AML-193 (cell line): ENCODE measurements at regions not wholly inside any gene's neighbourhood (a gene's known extent, or its start where the extent isn't known, plus 50 kb on each side); places are given as distances from the start of the nearest gene placed in this dataset.
"Not testable (repeated sequence)": the region's sequence is repeated elsewhere in the genome, so short reads cannot be mapped to it uniquely, and the experiment has no call there.

Source experiments
- DNase-seq, 2 experiments: peaks; one replicate each; lab custom pipeline; 2025; lab: John Stamatoyannopoulos, UW

GRCh38 chrX:42290608-42291007 is 367.3 kb upstream of the CASK start:
- DNase-seq, result peak in 1 of 2 experiments; percentile 5

GRCh38 chrX:42289492-42290385 is 366.4 kb upstream of the CASK start:
- DNase-seq, result no peak

- DNase-seq, result not testable (repeated sequence)
Measured at GRCh38 chrX:42285681-42286080, 362.3 kb upstream of the CASK start.

- no peak for DNase-seq
Measured at GRCh38 chrX:42276982-42277690, 353.8 kb upstream of the CASK start.

- DNase-seq, result no peak
Measured at GRCh38 chrX:42274151-42274550, 350.8 kb upstream of the CASK start.

GRCh38 chrX:42273387-42273786 is 350.0 kb upstream of the CASK start:
- DNase-seq, result no peak

GRCh38 chrX:42269186-42269585 is 345.8 kb upstream of the CASK start:
- no peak for DNase-seq

- DNase-seq, result no peak
Measured at GRCh38 chrX:42260854-42261253, 337.5 kb upstream of the CASK start.

- DNase-seq, result no peak
Measured at GRCh38 chrX:42248226-42248625, 324.9 kb upstream of the CASK start.

- DNase-seq, result no peak
Measured at GRCh38 chrX:42247241-42247640, 323.9 kb upstream of the CASK start.

GRCh38 chrX:42246814-42247213 is 323.5 kb upstream of the CASK start:
- DNase-seq, result no peak

GRCh38 chrX:42242004-42242403 is 318.6 kb upstream of the CASK start:
- DNase-seq, result no peak

- no peak for DNase-seq
Measured at GRCh38 chrX:42241421-42241820, 318.1 kb upstream of the CASK start.

- DNase-seq, result no peak
Measured at GRCh38 chrX:42237956-42238355, 314.6 kb upstream of the CASK start.

- DNase-seq, result no peak
Measured at GRCh38 chrX:42229533-42229932, 306.2 kb upstream of the CASK start.

GRCh38 chrX:42220666-42221065 is 297.3 kb upstream of the CASK start:
- DNase-seq, result no peak

- DNase-seq, result no peak
Measured at GRCh38 chrX:42220083-42220482, 296.7 kb upstream of the CASK start.

- no peak for DNase-seq
Measured at GRCh38 chrX:42219231-42219630, 295.9 kb upstream of the CASK start.

- DNase-seq, result no peak
Measured at GRCh38 chrX:42195506-42195905, 272.2 kb upstream of the CASK start.

- DNase-seq, result no peak
Measured at GRCh38 chrX:42189576-42189975, 266.2 kb upstream of the CASK start.

- no peak for DNase-seq
Measured at GRCh38 chrX:42188730-42189129, 265.4 kb upstream of the CASK start.

GRCh38 chrX:42176789-42177188 is 253.4 kb upstream of the CASK start:
- DNase-seq, result no peak

GRCh38 chrX:42175843-42176242 is 252.5 kb upstream of the CASK start:
- DNase-seq, result no peak
